ENCODE measurements at regions not wholly inside any gene's neighbourhood (a gene's known extent, or its start where the extent isn't known, plus 50 kb on each side); places are given as distances from the start of the nearest gene placed in this dataset.
A peak's percentile ranks its signal among the peaks of the same experiment; 100 is the strongest.

DNA sequence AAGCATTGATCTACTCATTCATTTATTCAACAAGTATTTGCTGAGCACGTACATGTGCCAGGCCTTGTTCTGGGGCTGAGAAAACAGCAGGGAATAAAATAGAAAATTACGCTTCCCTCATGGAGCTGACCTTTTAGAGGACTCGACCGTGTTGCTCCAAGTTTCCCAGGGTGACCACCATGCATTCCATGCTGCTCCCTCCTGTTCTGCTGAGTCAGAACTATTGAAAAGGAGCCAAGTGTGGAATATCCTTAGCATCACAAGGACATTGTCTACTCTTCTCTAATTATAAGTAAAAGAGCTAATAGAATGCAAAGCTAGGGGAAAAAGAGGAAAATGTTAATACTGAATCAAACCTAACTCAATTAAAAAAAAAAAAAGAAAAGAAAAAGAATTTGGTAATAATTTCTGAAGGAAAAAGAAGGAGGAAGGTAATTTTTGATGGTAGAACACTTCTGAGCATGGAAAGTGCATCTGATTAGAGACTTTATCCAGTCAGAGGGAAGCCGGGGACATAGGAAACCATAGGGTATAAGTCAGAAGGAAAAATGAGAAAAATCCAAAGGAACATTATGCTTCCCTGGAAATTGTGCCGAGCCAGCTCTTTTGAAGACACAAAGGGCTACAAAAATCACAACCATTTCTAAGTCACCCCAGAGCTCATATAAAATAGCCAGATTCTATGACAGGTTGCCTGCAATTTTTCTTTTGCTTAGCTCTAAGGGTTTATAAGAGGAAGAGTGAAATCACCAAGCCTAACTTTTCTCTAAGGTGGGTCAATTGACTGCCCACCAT lies 339.4 kb downstream of the RND3 start:
- Histone ChIP-seq H3K36me3 (replicated peaks; ENCODE audit: control insufficient read depth, insufficient read depth, low read length) (no peaks in the 10 kb centered on the region; the same call in 1 of the 2 replicates), H3K27me3 (ENCODE audit: control insufficient read depth, insufficient read depth, low read length) (no peaks in the 10 kb centered on the region), H3K4me3 (ENCODE audit: insufficient read depth, low read depth, low read length) (no peak overlapping the region)
- no peak for DNase-seq

- Histone ChIP-seq H3K36me3 (replicated peaks; ENCODE audit: control insufficient read depth, insufficient read depth, low read length) (no peaks in the 10 kb centered on the region; the same call in 1 of the 2 replicates), H3K27me3 (ENCODE audit: control insufficient read depth, insufficient read depth, low read length) (no peaks in the 10 kb centered on the region), H3K4me3 (ENCODE audit: insufficient read depth, low read depth, low read length) (no peak overlapping the region)
- DNase-seq: no peak
These were observed 340.6 kb downstream of the RND3 start for GRCh38 chr2:150146879-150147278.

DNA sequence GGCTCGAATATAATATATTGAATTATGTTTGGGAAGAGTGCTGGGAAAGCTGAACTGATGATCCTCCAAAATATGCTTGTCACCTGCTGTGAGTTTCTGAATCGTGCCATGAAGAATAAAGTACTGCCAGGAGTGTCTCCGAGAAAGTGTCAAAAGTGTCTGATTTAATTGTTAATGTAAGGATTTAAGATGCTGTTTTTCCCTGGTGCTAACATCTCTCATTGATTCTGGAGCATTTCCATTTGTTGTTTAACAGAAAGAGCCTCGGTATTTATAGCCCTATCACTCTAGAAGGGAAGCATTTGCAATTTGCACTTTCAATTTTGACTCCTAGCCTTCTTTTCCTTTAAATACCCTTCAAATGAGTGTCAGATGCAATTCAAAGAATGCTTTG lies 342.2 kb downstream of the RND3 start:
- H3K27me3 ChIP-seq (ENCODE audit: control insufficient read depth, insufficient read depth, low read length): no peaks in the 10 kb centered on the region
- DNase-seq: no peak
- H3K4me3 ChIP-seq (ENCODE audit: insufficient read depth, low read depth, low read length): no peak overlapping the region
- H3K36me3 ChIP-seq (replicated peaks; ENCODE audit: control insufficient read depth, insufficient read depth, low read length): no peaks in the 10 kb centered on the region; the same call in 1 of the 2 replicates

DNA sequence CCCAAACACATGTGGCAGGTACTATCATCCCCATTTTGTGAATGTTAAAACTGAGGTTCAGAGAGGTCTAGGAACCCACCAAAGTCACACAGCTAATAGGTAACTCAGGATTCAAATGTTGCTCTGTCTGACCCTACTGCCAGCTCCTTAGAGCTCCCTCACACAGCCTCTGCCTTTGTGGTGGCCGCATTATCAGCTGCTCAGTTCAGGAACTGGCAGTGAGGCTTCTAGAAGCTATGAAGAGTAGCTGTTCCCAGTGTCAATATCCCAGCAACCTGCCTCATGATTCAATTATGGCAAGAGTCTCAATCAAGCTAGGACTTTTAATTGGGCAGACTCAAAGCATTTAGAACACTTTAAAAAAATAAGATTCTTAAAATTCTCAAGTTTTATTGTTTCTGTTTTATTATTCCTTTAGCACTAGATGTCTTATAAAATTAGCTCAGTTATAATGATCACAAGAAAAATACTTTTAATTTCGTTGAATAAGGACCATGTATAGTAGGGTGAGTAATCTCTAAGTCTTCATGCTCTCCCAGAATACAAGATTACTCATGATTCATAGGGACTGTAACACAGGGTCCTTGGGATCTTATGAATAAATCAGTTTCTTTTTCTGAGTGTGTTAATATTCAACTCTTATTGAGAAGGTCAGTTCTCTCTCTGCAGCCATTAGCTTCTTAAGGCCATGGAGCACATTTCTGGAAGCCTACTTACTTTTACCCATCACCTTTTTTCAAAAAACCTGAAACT lies 342.7 kb downstream of the RND3 start:
- H3K27me3 ChIP-seq (ENCODE audit: control insufficient read depth, insufficient read depth, low read length): no peaks in the 10 kb centered on the region
- no peak overlapping the region for H3K4me3 ChIP-seq (ENCODE audit: insufficient read depth, low read depth, low read length)
- DNase-seq: no peak
- H3K36me3 ChIP-seq (replicated peaks; ENCODE audit: control insufficient read depth, insufficient read depth, low read length): no peaks in the 10 kb centered on the region; the same call in 1 of the 2 replicates

DNA sequence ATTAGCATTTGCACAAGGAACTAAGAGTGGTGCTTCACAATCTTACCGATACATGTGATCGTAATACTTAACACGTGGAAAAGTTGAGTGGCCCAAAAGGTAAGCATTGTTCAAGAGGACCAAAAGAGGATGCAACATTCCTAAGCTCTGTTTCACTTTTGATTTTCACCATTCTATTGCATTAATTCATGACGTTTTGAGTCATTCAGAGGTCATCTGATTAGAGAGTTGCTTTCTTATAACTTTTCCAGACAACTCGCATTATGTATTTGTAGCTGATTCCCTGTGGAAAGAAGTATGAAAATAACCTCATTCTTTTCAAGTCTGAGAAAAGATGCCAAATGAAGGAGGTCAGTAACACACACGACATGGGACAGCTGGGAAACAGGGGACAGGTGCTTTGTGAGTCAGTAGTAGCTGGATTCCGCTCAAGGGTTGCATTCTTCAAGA lies 344.4 kb downstream of the RND3 start:
- H3K27me3 ChIP-seq (ENCODE audit: control insufficient read depth, insufficient read depth, low read length): no peaks in the 10 kb centered on the region
- DNase-seq: no peak
- no peak overlapping the region for H3K4me3 ChIP-seq (ENCODE audit: insufficient read depth, low read depth, low read length)
- H3K36me3 ChIP-seq (replicated peaks; ENCODE audit: control insufficient read depth, insufficient read depth, low read length): no peaks in the 10 kb centered on the region; the same call in 1 of the 2 replicates

DNA sequence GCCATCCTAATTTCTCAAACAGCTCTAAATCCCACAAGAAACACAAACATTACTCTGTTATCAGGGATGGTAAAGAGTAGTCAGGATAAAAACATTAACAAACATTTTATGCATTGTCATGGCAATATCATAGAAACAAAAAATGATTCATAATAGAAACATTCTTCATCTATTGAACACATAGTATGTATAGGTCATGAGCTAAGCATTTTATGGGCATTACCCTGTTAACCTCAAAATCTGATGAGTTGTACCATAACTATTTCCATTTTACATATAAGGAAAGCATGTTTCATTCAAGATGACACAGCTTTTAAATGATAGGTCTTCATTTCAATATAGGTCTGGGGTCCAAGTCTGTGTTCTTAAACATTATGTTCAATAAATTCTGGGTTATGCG lies 344.9 kb downstream of the RND3 start:
- no peaks in the 10 kb centered on the region; the same call in 1 of the 2 replicates for H3K36me3 ChIP-seq (replicated peaks; ENCODE audit: control insufficient read depth, insufficient read depth, low read length)
- DNase-seq: no peak
- H3K4me3 ChIP-seq (ENCODE audit: insufficient read depth, low read depth, low read length): no peak overlapping the region
- no peaks in the 10 kb centered on the region for H3K27me3 ChIP-seq (ENCODE audit: control insufficient read depth, insufficient read depth, low read length)

GRCh38 chr2:150141226-150142001 lies 346.1 kb downstream of the RND3 start:
- H3K27me3 ChIP-seq (ENCODE audit: control insufficient read depth, insufficient read depth, low read length): no peaks in the 10 kb centered on the region
- H3K4me3 ChIP-seq (ENCODE audit: insufficient read depth, low read depth, low read length): no peak overlapping the region
- no peak for DNase-seq
- H3K36me3 ChIP-seq (replicated peaks; ENCODE audit: control insufficient read depth, insufficient read depth, low read length): no peaks in the 10 kb centered on the region; the same call in 1 of the 2 replicates

DNA sequence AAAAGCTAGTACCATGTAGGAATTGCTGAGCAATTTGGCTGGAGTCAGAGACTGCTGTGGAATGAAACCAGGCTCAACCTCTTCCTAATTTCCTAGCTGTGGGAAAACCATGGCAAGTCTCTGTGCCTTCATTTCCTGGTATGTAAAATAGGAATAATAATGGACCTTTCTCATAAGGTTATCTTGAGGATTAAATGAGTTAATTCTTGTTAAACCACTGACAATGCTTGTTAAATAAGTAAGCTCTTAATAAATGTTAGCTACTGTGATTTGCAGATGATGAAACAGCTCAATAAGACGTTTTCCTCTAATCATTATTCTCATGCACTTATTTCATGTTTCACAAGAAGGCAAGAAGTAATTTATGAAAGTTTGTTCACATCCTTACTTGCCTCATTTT lies 346.7 kb downstream of the RND3 start:
- DNase-seq: no peak
- H3K4me3 ChIP-seq (ENCODE audit: insufficient read depth, low read depth, low read length): no peak overlapping the region
- no peaks in the 10 kb centered on the region for H3K36me3 ChIP-seq (replicated peaks; ENCODE audit: control insufficient read depth, insufficient read depth, low read length)
- H3K27me3 ChIP-seq (ENCODE audit: control insufficient read depth, insufficient read depth, low read length): no peaks in the 10 kb centered on the region

- Histone ChIP-seq H3K4me3 (ENCODE audit: insufficient read depth, low read depth, low read length) (no peak overlapping the region), H3K27me3 (ENCODE audit: control insufficient read depth, insufficient read depth, low read length) (no peaks in the 10 kb centered on the region), H3K36me3 (replicated peaks; ENCODE audit: control insufficient read depth, insufficient read depth, low read length) (no peaks in the 10 kb centered on the region)
- no peak for DNase-seq
These were observed 348.9 kb downstream of the RND3 start for GRCh38 chr2:150138587-150138986.

- no peak overlapping the region for H3K4me3 ChIP-seq (ENCODE audit: insufficient read depth, low read depth, low read length)
- DNase-seq: no peak
These were observed 350.0 kb downstream of the RND3 start for GRCh38 chr2:150137338-150138069.

GRCh38 chr2:150136893-150137292 lies 350.6 kb downstream of the RND3 start:
- Histone ChIP-seq H3K27me3 (ENCODE audit: control insufficient read depth, insufficient read depth, low read length) (no peaks in the 10 kb centered on the region), H3K4me3 (ENCODE audit: insufficient read depth, low read depth, low read length) (no peak overlapping the region), H3K36me3 (replicated peaks; ENCODE audit: control insufficient read depth, insufficient read depth, low read length) (no peaks in the 10 kb centered on the region)
- DNase-seq: no peak

More at GRCh38 chr2:150137338-150138069, 350.0 kb downstream of the RND3 start:
- Histone ChIP-seq H3K27me3 (ENCODE audit: control insufficient read depth, insufficient read depth, low read length) (no peaks in the 10 kb centered on the region), H3K36me3 (replicated peaks; ENCODE audit: control insufficient read depth, insufficient read depth, low read length) (no peaks in the 10 kb centered on the region)

DNA sequence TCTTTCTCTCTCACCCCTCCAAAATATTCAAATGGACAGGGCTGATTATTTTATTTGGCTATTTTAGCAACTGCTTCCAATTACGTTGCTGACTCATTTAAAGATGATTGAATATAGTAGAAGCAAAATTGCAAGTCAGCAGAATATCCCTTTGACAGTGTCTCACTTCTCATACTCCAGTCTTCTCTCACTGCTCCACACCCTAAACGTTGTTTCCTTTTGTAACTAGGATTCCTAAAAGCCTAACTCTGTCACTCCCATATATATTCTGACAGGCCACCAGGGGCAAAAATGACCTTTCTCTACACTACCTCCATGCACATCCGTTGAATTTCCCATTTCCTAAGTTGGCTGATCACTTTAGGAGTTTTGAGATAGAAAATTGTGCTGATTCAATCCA lies 351.1 kb downstream of the RND3 start:
- no peaks in the 10 kb centered on the region for H3K27me3 ChIP-seq (ENCODE audit: control insufficient read depth, insufficient read depth, low read length)
- no peaks in the 10 kb centered on the region for H3K36me3 ChIP-seq (replicated peaks; ENCODE audit: control insufficient read depth, insufficient read depth, low read length)

GRCh38 chr2:150135223-150135883 lies 352.1 kb downstream of the RND3 start:
- no peak overlapping the region for H3K4me3 ChIP-seq (ENCODE audit: insufficient read depth, low read depth, low read length)
- H3K36me3 ChIP-seq (replicated peaks; ENCODE audit: control insufficient read depth, insufficient read depth, low read length): no peaks in the 10 kb centered on the region
- no peak for DNase-seq
- no peaks in the 10 kb centered on the region for H3K27me3 ChIP-seq (ENCODE audit: control insufficient read depth, insufficient read depth, low read length)

More for the DNA sequence above, 351.1 kb downstream of the RND3 start:
- no peak overlapping the region for H3K4me3 ChIP-seq (ENCODE audit: insufficient read depth, low read depth, low read length)
- DNase-seq: peak; percentile 6
